ENCODE measurements at regions not wholly inside any gene's neighbourhood (a gene's known extent, or its start where the extent isn't known, plus 50 kb on each side); places are given as distances from the start of the nearest gene placed in this dataset.

GRCh38 chr5:54841481-54841880 is 143.9 kb downstream of the ESM1 start:
- TF ChIP-seq POLR2AphosphoS5 (IDR thresholded peaks at IDR 0.05; ENCODE audit: low read depth, low read length) (no peak), REST (IDR thresholded peaks at IDR 0.05; ENCODE audit: insufficient read depth in 1 of 2, low read depth in 2 of 2, low read length in 2 of 2) (no peak), SIN3A (IDR thresholded peaks at IDR 0.05; ENCODE audit: borderline replicate concordance, insufficient read depth, low read length) (no peak), TAF1 (IDR thresholded peaks at IDR 0.05; ENCODE audit: borderline replicate concordance, insufficient read depth, low read length) (no peak), FOXP2 (optimal IDR thresholded peaks at IDR 0.05; ENCODE audit: borderline replicate concordance, extremely low read depth, extremely low read length, insufficient read depth) (no peak)

- no peak for TF ChIP-seq POLR2AphosphoS5 (IDR thresholded peaks at IDR 0.05; ENCODE audit: low read depth, low read length)
- no peak for TF ChIP-seq SIN3A (IDR thresholded peaks at IDR 0.05; ENCODE audit: borderline replicate concordance, insufficient read depth, low read length)
- no peak for TF ChIP-seq REST (IDR thresholded peaks at IDR 0.05; ENCODE audit: insufficient read depth in 1 of 2, low read depth in 2 of 2, low read length in 2 of 2)
- TF ChIP-seq TAF1 (IDR thresholded peaks at IDR 0.05; ENCODE audit: borderline replicate concordance, insufficient read depth, low read length), result no peak
- TF ChIP-seq FOXP2 (optimal IDR thresholded peaks at IDR 0.05; ENCODE audit: borderline replicate concordance, extremely low read depth, extremely low read length, insufficient read depth), result no peak
Observed at GRCh38 chr5:54838843-54839242, 146.6 kb downstream of the ESM1 start.

GRCh38 chr5:54837981-54838380 is 147.4 kb downstream of the ESM1 start:
- TF ChIP-seq TAF1 (IDR thresholded peaks at IDR 0.05; ENCODE audit: borderline replicate concordance, insufficient read depth, low read length) (no peak), SIN3A (IDR thresholded peaks at IDR 0.05; ENCODE audit: borderline replicate concordance, insufficient read depth, low read length) (no peak), REST (IDR thresholded peaks at IDR 0.05; ENCODE audit: insufficient read depth in 1 of 2, low read depth in 2 of 2, low read length in 2 of 2) (no peak), POLR2AphosphoS5 (IDR thresholded peaks at IDR 0.05; ENCODE audit: low read depth, low read length) (no peak), FOXP2 (optimal IDR thresholded peaks at IDR 0.05; ENCODE audit: borderline replicate concordance, extremely low read depth, extremely low read length, insufficient read depth) (no peak)

- TF ChIP-seq FOXP2 (optimal IDR thresholded peaks at IDR 0.05; ENCODE audit: borderline replicate concordance, extremely low read depth, extremely low read length, insufficient read depth), result no peak
- no peak for TF ChIP-seq REST (IDR thresholded peaks at IDR 0.05; ENCODE audit: insufficient read depth in 1 of 2, low read depth in 2 of 2, low read length in 2 of 2)
- no peak for TF ChIP-seq POLR2AphosphoS5 (IDR thresholded peaks at IDR 0.05; ENCODE audit: low read depth, low read length)
- TF ChIP-seq SIN3A (IDR thresholded peaks at IDR 0.05; ENCODE audit: borderline replicate concordance, insufficient read depth, low read length), result no peak
- TF ChIP-seq TAF1 (IDR thresholded peaks at IDR 0.05; ENCODE audit: borderline replicate concordance, insufficient read depth, low read length), result no peak
Observed at GRCh38 chr5:54837093-54837492, 148.3 kb downstream of the ESM1 start.

- TF ChIP-seq REST (IDR thresholded peaks at IDR 0.05; ENCODE audit: insufficient read depth in 1 of 2, low read depth in 2 of 2, low read length in 2 of 2), result no peak
- TF ChIP-seq FOXP2 (optimal IDR thresholded peaks at IDR 0.05; ENCODE audit: borderline replicate concordance, extremely low read depth, extremely low read length, insufficient read depth), result no peak
- no peak for TF ChIP-seq TAF1 (IDR thresholded peaks at IDR 0.05; ENCODE audit: borderline replicate concordance, insufficient read depth, low read length)
- TF ChIP-seq POLR2AphosphoS5 (IDR thresholded peaks at IDR 0.05; ENCODE audit: low read depth, low read length), result no peak
- TF ChIP-seq SIN3A (IDR thresholded peaks at IDR 0.05; ENCODE audit: borderline replicate concordance, insufficient read depth, low read length), result no peak
Observed at GRCh38 chr5:54835647-54836046, 149.7 kb downstream of the ESM1 start.

Data from PFSK-1 (cell line).